Lower leg skin (tissue), 3 donors: ENCODE measurements at regions not wholly inside any gene's neighbourhood (a gene's known extent, or its start where the extent isn't known, plus 50 kb on each side); places are given as distances from the start of the nearest gene placed in this dataset.

Source experiments
- CTCF ChIP-seq, 3 donors: fragments of 450-650 bp; IDR thresholded peaks; one replicate each; pipeline ENCODE4 v1.5.1; 2016; ENCODE audit warnings: antibody characterized with exemption in 3 of 3, mild to moderate bottlenecking in 3 of 3, moderate library complexity in 2 of 3
- POLR2A ChIP-seq, 2 donors: fragments of 450-650 bp; IDR thresholded peaks; one replicate each; pipeline ENCODE4 v1.6.1; 2016 to 2017; ENCODE audit warnings: antibody characterized with exemption in 2 of 2, mild to moderate bottlenecking in 1 of 2, moderate library complexity in 1 of 2

GRCh38 chr11:127369356-127369755 is 368.8 kb upstream of the KIRREL3 start:
- TF ChIP-seq CTCF (IDR thresholded peaks at IDR 0.05) (no peak), POLR2A (IDR thresholded peaks at IDR 0.05) (no peak)
